ENCODE measurements at regions not wholly inside any gene's neighbourhood (a gene's known extent, or its start where the extent isn't known, plus 50 kb on each side); places are given as distances from the start of the nearest gene placed in this dataset.

GRCh38 chr9:4357929-4358328 lies 58.1 kb upstream of the GLIS3 start:
- ATAC-seq, result no peak
- H3K27ac ChIP-seq (ENCODE audit: low read length), result no peak overlapping the region
- DNase-seq, result no peak
- intact Hi-C loops (cut with DNase I), result no loop called here
- WGBS, result 90% methylated on average over 3 of the region's 3 CpGs
- no peaks in the 10 kb centered on the region for H3K4me1 ChIP-seq (ENCODE audit: control insufficient read depth, insufficient read depth, low read length)
- H3K9me3 ChIP-seq (ENCODE audit: control insufficient read depth, low read length), result no peaks in the 10 kb centered on the region
- no peak overlapping the region for H3K4me3 ChIP-seq (ENCODE audit: low read length)
- H3K27me3 ChIP-seq (ENCODE audit: control insufficient read depth, insufficient read depth), result no peaks in the 10 kb centered on the region

GRCh38 chr9:4356306-4356705 lies 56.4 kb upstream of the GLIS3 start:
- no peak overlapping the region for H3K27ac ChIP-seq (ENCODE audit: low read length)
- H3K9me3 ChIP-seq (ENCODE audit: control insufficient read depth, low read length), result no peaks in the 10 kb centered on the region
- ATAC-seq (no peak), DNase-seq (no peak)
- no peaks in the 10 kb centered on the region for H3K4me1 ChIP-seq (ENCODE audit: control insufficient read depth, insufficient read depth, low read length)
- WGBS, result 24% methylated on average over 2 of the region's 2 CpGs
- H3K27me3 ChIP-seq (ENCODE audit: control insufficient read depth, insufficient read depth), result no peaks in the 10 kb centered on the region
- intact Hi-C loops (cut with DNase I), result no loop called here
- no peak overlapping the region for H3K4me3 ChIP-seq (ENCODE audit: low read length)

DNA sequence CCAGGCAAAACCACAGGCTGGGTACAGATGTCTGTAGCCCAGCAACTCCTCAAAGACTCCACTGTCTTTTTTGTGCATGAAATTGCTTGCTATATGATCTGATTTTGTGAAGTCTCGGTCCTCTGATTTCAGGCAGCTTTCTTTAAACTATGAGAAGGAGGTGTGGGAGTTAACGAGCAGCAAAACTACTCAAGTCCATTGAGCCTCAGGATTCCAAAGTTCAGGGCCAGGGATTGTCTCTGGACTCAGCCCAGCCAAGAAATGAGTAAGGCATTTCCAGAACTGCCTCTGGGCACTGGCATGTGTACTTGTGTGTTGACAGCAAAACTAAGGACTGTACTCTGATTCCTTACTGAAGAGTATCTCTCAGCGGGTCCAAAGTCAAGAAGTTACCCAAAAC lies 53.4 kb upstream of the GLIS3 start:
- Histone ChIP-seq H3K27ac (ENCODE audit: low read length) (no peak overlapping the region), H3K4me1 (ENCODE audit: control insufficient read depth, insufficient read depth, low read length) (no peaks in the 10 kb centered on the region), H3K27me3 (ENCODE audit: control insufficient read depth, insufficient read depth) (no peaks in the 10 kb centered on the region), H3K9me3 (ENCODE audit: control insufficient read depth, low read length) (no peaks in the 10 kb centered on the region), H3K4me3 (ENCODE audit: low read length) (no peak overlapping the region)
- intact Hi-C loops (cut with DNase I), result no loop called here
- DNase-seq, result no peak
- ATAC-seq, result no peak
- WGBS, result 77% methylated on average over 3 of the region's 3 CpGs

DNA sequence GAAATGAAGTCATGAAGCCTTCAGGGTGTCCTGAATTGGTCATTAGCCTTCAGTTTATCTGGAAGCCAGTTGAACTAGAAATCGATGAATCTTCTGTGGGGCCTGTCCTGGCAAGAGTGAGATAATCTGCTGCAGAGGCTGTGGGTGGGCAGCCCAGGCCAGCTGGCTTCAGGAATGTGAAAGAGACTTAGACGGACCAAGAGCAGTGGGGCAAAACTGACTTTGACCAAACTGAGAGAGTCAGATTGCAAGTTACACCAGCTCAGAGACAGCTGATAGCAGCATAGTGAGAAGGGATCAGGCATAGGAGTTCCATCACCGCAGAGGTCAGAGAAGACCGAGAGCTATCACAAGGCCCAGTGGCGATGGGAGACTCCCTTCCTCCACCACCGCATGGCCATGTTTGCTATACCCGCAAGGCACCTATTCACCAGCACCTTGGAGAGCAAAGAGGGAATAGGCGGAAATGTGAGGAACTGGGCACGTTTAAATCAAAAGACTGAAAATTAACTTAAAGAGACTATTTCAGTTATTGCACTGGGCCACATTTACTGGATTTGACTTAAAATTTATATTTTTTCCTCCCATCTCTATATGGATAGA lies 50.0 kb upstream of the GLIS3 start:
- Histone ChIP-seq H3K4me1 (ENCODE audit: control insufficient read depth, insufficient read depth, low read length) (no peaks in the 10 kb centered on the region), H3K27me3 (ENCODE audit: control insufficient read depth, insufficient read depth) (no peaks in the 10 kb centered on the region), H3K4me3 (ENCODE audit: low read length) (no peak overlapping the region), H3K9me3 (ENCODE audit: control insufficient read depth, low read length) (no peaks in the 10 kb centered on the region), H3K27ac (ENCODE audit: low read length) (no peak overlapping the region)
- ATAC-seq (no peak), DNase-seq (no peak)
- 82% methylated on average over 9 of the region's 9 CpGs for WGBS
- intact Hi-C loops (cut with DNase I), result no loop called here

All from right cardiac atrium (tissue), 5 donors.